HCT116 (cell line): ENCODE measurements at regions not wholly inside any gene's neighbourhood (a gene's known extent, or its start where the extent isn't known, plus 50 kb on each side); places are given as distances from the start of the nearest gene placed in this dataset.

Experiments used
- ATAC-seq: fragments of 200-7000 bp; cut with Tn5 transposase; 2 replicates; pipeline ENCODE4 v1.9.1; 2020; ENCODE audit warnings: mild to moderate bottlenecking, moderate library complexity
- BruUV-seq: library from RNA; stranded (reverse); fragments of 400-500 nt; replicated peaks from 2 replicates; lab custom pipeline; 2021; lab: Mats Ljungman, UMichigan
- CTCF ChIA-PET: fragments of 300-600 bp; sonication (Branson Sonifier 250); formaldehyde crosslinking; loops from one replicate; lab custom pipeline; 2021; ENCODE audit warnings: antibody characterized with exemption; lab: Charles Lee
- POLR2A ChIA-PET: fragments of 300-600, 350-600 bp; sonication (Branson Sonifier 250); formaldehyde crosslinking; loops from one replicate; lab custom pipeline; 2021; ENCODE audit warnings: antibody characterized with exemption; lab: Charles Lee
- RAD21 ChIA-PET, 2 experiments: fragments of 300-600 bp; sonication (Branson Sonifier 250); formaldehyde crosslinking; loops; one replicate each; lab custom pipeline; 2023; ENCODE audit warnings: low total read pairs in 2 of 2; ENCODE audit not compliant: uncharacterized antibody in 2 of 2, unreplicated experiment in 2 of 2, low non-redundant PET in 1 of 2; lab: Charles Lee
- DNase-seq: peaks from one replicate; pipeline ENCODE4 v3.0.0-alpha.2; 2010; ENCODE audit warnings: low read depth, low spot score
- H2AFZ ChIP-seq: fragments of 200-600 bp; shearing (Covaris generic), sonication (generic); 2 replicates; pipeline ENCODE4 v1.6.1; 2017; ENCODE audit warnings: low read depth, mixed run types, mixed read lengths, antibody characterized with exemption, low read length; ENCODE audit not compliant: poor library complexity, severe bottlenecking
- H3K27ac ChIP-seq: 2 replicates; pipeline ENCODE4 v1.5.1; 2012; ENCODE audit warnings: low read depth, low read length
- H3K27me3 ChIP-seq: fragments of 200-600 bp; sonication (generic); 2 replicates; pipeline ENCODE4 v1.6.1; 2016; ENCODE audit warnings: mixed run types, low read length, mixed read lengths; ENCODE audit not compliant: insufficient read depth
- H3K36me3 ChIP-seq, 2 experiments: fragments of 200-500 bp in 1 of 2; fragments of 200-600 bp in 1 of 2; sonication (Bioruptor generic) in 1 of 2; sonication (generic) in 1 of 2; 2 replicates each; pipeline versions ENCODE4 v1.5.1 to v1.6.1; 2014 to 2016; ENCODE audit warnings: low read length in 2 of 2, inconsistent platforms in 1 of 2, mixed read lengths in 1 of 2, mixed run types in 1 of 2; ENCODE audit not compliant: insufficient read depth in 2 of 2, control insufficient read depth in 1 of 2
- H3K4me1 ChIP-seq, 2 experiments: fragments of 200-600 bp in 1 of 2; sonication (generic) in 1 of 2; 2 replicates each; pipeline versions ENCODE4 v1.5.1 to v1.6.1; 2012 to 2017; ENCODE audit warnings: low read length in 2 of 2, inconsistent platforms in 1 of 2, mild to moderate bottlenecking in 1 of 2, mixed read lengths in 1 of 2, mixed run types in 1 of 2, moderate library complexity in 1 of 2; ENCODE audit not compliant: insufficient read depth in 2 of 2, control insufficient read depth in 1 of 2
- H3K4me2 ChIP-seq: fragments of 200-600 bp; sonication (generic); 2 replicates; pipeline ENCODE4 v1.6.1; 2017; ENCODE audit warnings: mixed run types, low read length, mixed read lengths
- H3K4me3 ChIP-seq, 2 experiments: fragments of 200-600 bp in 1 of 2; sonication (generic) in 1 of 2; replicated peaks in 1 of 2; 2 replicates each; pipeline ENCODE4 v1.5.1; 2011 to 2016; ENCODE audit warnings: low read length in 2 of 2, control low read depth in 1 of 2, low read depth in 1 of 2, mild to moderate bottlenecking in 1 of 2, mixed read lengths in 1 of 2, mixed run types in 1 of 2
- H3K79me2 ChIP-seq: fragments of 200-600 bp; sonication (generic); 2 replicates; pipeline ENCODE4 v1.6.1; 2017; ENCODE audit warnings: mild to moderate bottlenecking, mixed run types, low read length, moderate library complexity, mixed read lengths; ENCODE audit not compliant: insufficient read depth
- H3K9ac ChIP-seq: fragments of 200-600 bp; sonication (generic); 2 replicates; pipeline ENCODE4 v1.6.1; 2016; ENCODE audit warnings: low read length, mixed read lengths
- H3K9me2 ChIP-seq: fragments of 200-600 bp; sonication (generic), shearing (Covaris generic); 2 replicates; pipeline ENCODE4 v1.6.1; 2017; ENCODE audit warnings: mixed run types, mild to moderate bottlenecking, moderate library complexity; ENCODE audit not compliant: insufficient read depth
- H3K9me3 ChIP-seq, 2 experiments: fragments of 200-500 bp in 1 of 2; fragments of 200-600 bp in 1 of 2; sonication (Bioruptor generic) in 1 of 2; sonication (generic) in 1 of 2; 2 replicates each; pipeline ENCODE4 v1.6.1; 2014 to 2017; ENCODE audit warnings: low read length in 2 of 2, mixed read lengths in 2 of 2, inconsistent platforms in 1 of 2, low read depth in 1 of 2, mild to moderate bottlenecking in 1 of 2, mixed run types in 1 of 2, moderate library complexity in 1 of 2; ENCODE audit not compliant: control insufficient read depth in 1 of 2, insufficient read depth in 1 of 2
- H4K20me1 ChIP-seq: fragments of 200-600 bp; sonication (generic), shearing (Covaris generic); 2 replicates; pipeline ENCODE4 v1.6.1; 2017; ENCODE audit warnings: mixed run types, mild to moderate bottlenecking, moderate library complexity; ENCODE audit not compliant: insufficient read depth
- CBX3 ChIP-seq: IDR thresholded peaks from 2 replicates; pipeline ENCODE4 v1.6.1; 2012; ENCODE audit warnings: low read depth
- FOSL1 ChIP-seq: IDR thresholded peaks from 2 replicates; pipeline ENCODE4 v1.6.1; 2012; ENCODE audit warnings: low read depth
- POLR2A ChIP-seq: IDR thresholded peaks from 2 replicates; pipeline ENCODE4 v1.7.0; 2011; ENCODE audit warnings: borderline replicate concordance; ENCODE audit not compliant: insufficient read depth, insufficient read length; ENCODE audit errors: extremely low read depth
- POLR2AphosphoS5 ChIP-seq: IDR thresholded peaks from 2 replicates; pipeline ENCODE4 v1.6.1; 2011; ENCODE audit warnings: mild to moderate bottlenecking, low read depth, low read length, moderate library complexity
- SIN3A ChIP-seq: IDR thresholded peaks from 2 replicates; pipeline ENCODE4 v1.6.1; 2012; ENCODE audit warnings: low read depth
- SP1 ChIP-seq: IDR thresholded peaks from 2 replicates; pipeline ENCODE4 v1.6.1; 2012; ENCODE audit warnings: low read depth
- SRF ChIP-seq: IDR thresholded peaks from 2 replicates; pipeline ENCODE4 v1.6.1; 2012; ENCODE audit warnings: low read depth
- TCF7L2 ChIP-seq: IDR thresholded peaks from 2 replicates; pipeline ENCODE4 v1.7.0; 2011; ENCODE audit warnings: borderline replicate concordance, inconsistent platforms; ENCODE audit not compliant: insufficient read depth, insufficient read length; ENCODE audit errors: extremely low read depth
- intact Hi-C: fragments of 100-400 bp; cut with micrococcal nuclease; formaldehyde crosslinking; loops from 2 replicates; pipeline ENCODE4 v1.10.0; 2022
- TF ChIP-seq, protein P1 (sequence below): IDR thresholded peaks from 2 replicates; pipeline ENCODE4 v1.6.1; 2012; ENCODE audit warnings: low read depth
- TF ChIP-seq, protein P2 (sequence below): IDR thresholded peaks from 2 replicates; pipeline ENCODE4 v1.6.1; 2012
- TF ChIP-seq, protein P3 (sequence below): IDR thresholded peaks from 2 replicates; pipeline ENCODE4 v1.6.1; 2012
- TF ChIP-seq, protein P4 (sequence below), 3 experiments: fragments of 200-600 bp in 1 of 3; sonication (generic) in 1 of 3; IDR thresholded peaks in 2 of 3; conservative IDR thresholded peaks in 1 of 3; 2 replicates each; pipeline ENCODE4 v1.5.1; 2012 to 2017; ENCODE audit warnings: low read depth in 2 of 3, low read length in 2 of 3, antibody characterized with exemption in 1 of 3, borderline replicate concordance in 1 of 3, control low read depth in 1 of 3, mild to moderate bottlenecking in 1 of 3, mixed read lengths in 1 of 3, mixed run types in 1 of 3, moderate library complexity in 1 of 3; ENCODE audit not compliant: insufficient read depth in 1 of 3

DNA sequence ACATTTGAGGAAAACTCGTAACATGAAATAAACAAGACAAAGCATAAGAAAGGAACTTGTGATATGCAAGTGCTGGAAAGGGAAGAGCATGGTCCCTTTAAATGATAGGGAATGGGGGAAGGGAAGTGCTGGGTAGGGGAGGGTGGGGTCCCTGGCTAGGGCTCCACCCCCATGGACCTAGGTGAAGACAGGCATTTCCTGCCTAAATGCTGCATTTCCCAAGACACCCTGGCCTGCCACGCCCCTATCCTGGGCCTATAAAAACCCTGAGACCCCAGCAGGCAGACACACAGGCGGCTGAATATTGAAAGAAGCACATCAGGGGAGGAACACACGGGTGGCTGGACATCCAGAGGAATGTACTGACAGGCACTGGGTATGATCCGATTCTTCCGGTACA is 499.9 kb downstream of the ZEB2 start (continued):
- TF ChIP-seq, protein P1, sequence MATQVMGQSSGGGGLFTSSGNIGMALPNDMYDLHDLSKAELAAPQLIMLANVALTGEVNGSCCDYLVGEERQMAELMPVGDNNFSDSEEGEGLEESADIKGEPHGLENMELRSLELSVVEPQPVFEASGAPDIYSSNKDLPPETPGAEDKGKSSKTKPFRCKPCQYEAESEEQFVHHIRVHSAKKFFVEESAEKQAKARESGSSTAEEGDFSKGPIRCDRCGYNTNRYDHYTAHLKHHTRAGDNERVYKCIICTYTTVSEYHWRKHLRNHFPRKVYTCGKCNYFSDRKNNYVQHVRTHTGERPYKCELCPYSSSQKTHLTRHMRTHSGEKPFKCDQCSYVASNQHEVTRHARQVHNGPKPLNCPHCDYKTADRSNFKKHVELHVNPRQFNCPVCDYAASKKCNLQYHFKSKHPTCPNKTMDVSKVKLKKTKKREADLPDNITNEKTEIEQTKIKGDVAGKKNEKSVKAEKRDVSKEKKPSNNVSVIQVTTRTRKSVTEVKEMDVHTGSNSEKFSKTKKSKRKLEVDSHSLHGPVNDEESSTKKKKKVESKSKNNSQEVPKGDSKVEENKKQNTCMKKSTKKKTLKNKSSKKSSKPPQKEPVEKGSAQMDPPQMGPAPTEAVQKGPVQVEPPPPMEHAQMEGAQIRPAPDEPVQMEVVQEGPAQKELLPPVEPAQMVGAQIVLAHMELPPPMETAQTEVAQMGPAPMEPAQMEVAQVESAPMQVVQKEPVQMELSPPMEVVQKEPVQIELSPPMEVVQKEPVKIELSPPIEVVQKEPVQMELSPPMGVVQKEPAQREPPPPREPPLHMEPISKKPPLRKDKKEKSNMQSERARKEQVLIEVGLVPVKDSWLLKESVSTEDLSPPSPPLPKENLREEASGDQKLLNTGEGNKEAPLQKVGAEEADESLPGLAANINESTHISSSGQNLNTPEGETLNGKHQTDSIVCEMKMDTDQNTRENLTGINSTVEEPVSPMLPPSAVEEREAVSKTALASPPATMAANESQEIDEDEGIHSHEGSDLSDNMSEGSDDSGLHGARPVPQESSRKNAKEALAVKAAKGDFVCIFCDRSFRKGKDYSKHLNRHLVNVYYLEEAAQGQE, result no peak
- no peak for TF ChIP-seq POLR2A

DNA sequence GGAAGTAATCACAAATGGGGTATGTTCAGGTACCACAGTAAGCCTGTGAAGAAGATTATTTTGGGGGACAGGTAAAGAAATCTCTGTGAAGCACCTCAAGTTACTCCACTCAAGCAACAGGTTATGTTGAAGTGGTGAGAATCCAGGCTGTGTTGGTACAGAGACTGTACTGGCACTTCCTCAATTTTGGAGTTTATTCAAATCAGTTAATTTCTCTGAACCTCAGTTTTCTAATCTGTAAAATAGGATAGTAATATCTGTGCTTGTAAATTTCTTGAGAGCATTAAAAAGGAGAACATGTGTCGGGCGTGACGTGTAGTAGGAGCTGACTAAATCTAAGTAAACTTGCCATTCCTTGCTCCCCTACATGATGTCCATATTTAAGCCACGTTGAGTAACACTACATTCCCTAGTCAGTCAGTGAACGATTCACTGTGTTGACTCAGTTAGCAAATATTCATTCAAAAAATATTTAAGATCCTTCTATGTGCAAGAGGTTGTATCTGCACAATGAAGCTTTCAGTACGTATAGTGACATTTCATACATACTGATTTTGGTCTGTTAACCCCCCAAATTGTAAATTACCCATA is 504.2 kb downstream of the ZEB2 start:
- Histone ChIP-seq H3K9ac (no peak overlapping the region), H3K4me3 (no peak overlapping the region), H3K4me1 (no peaks in the 10 kb centered on the region), H3K27ac (no peak overlapping the region), H3K79me2 (no peaks in the 10 kb centered on the region), H2AFZ (no peak overlapping the region), H3K4me2 (no peak overlapping the region), H3K27me3 (no peaks in the 10 kb centered on the region), H3K9me3 (no peaks in the 10 kb centered on the region), H4K20me1 (no peaks in the 10 kb centered on the region), H3K9me2 (no peaks in the 10 kb centered on the region), H3K36me3 (no peaks in the 10 kb centered on the region)
- ChIA-PET RAD21 (no interaction called here), CTCF (no interaction called here), POLR2A (no interaction called here)
- no TSS peak for BruUV-seq
- no peak for TF ChIP-seq CBX3
- intact Hi-C loops, result no loop called here
- no peak for DNase-seq
- ATAC-seq, result no peak

DNA sequence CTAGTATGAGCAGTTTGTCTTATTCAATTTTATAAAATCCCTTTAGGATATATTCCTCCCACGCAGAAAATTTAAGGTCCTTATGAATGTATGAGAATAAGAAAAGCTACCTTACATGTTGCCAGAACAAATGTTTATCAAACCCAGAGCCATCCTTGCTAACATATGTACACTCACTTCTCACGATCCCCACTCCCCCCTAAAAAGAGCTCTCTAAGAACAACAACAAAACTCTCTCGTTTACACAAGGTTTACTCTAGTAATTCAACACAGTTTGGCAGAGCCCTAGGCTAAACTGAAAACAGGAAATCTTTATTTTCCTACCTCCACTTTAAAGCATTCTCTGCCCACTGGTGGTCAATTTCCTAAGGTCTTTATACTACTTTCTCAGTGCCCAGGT is 504.9 kb downstream of the ZEB2 start:
- Histone ChIP-seq H3K9me3 (no peaks in the 10 kb centered on the region), H3K79me2 (no peaks in the 10 kb centered on the region)
- TF ChIP-seq POLR2A, result no peak
- TF ChIP-seq SP1, result no peak
- TF ChIP-seq SRF, result no peak
- TF ChIP-seq POLR2AphosphoS5, result no peak
- TF ChIP-seq, protein P2, sequence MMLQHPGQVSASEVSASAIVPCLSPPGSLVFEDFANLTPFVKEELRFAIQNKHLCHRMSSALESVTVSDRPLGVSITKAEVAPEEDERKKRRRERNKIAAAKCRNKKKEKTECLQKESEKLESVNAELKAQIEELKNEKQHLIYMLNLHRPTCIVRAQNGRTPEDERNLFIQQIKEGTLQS, result no peak
- TF ChIP-seq, protein P3, sequence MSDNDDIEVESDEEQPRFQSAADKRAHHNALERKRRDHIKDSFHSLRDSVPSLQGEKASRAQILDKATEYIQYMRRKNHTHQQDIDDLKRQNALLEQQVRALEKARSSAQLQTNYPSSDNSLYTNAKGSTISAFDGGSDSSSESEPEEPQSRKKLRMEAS, result no peak
- TF ChIP-seq SIN3A, result no peak
- TF ChIP-seq TCF7L2, result no peak
- no peak for TF ChIP-seq FOSL1
- TF ChIP-seq, protein P4, sequence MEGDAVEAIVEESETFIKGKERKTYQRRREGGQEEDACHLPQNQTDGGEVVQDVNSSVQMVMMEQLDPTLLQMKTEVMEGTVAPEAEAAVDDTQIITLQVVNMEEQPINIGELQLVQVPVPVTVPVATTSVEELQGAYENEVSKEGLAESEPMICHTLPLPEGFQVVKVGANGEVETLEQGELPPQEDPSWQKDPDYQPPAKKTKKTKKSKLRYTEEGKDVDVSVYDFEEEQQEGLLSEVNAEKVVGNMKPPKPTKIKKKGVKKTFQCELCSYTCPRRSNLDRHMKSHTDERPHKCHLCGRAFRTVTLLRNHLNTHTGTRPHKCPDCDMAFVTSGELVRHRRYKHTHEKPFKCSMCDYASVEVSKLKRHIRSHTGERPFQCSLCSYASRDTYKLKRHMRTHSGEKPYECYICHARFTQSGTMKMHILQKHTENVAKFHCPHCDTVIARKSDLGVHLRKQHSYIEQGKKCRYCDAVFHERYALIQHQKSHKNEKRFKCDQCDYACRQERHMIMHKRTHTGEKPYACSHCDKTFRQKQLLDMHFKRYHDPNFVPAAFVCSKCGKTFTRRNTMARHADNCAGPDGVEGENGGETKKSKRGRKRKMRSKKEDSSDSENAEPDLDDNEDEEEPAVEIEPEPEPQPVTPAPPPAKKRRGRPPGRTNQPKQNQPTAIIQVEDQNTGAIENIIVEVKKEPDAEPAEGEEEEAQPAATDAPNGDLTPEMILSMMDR (IDR thresholded peaks at IDR 0.05 in 2 of 3, conservative IDR thresholded peaks at IDR 0.05 in 1 of 3; ENCODE audit: borderline replicate concordance in 1 of 3, insufficient read depth in 1 of 3, low read depth in 2 of 3, low read length in 2 of 3), result no peak

More for the DNA sequence above, 504.9 kb downstream of the ZEB2 start:
- H3K27ac ChIP-seq, result no peak overlapping the region
- ATAC-seq, result no peak
- H4K20me1 ChIP-seq, result no peaks in the 10 kb centered on the region
- RAD21 ChIA-PET, result no interaction called here
- no peak overlapping the region for H3K4me3 ChIP-seq
- H2AFZ ChIP-seq, result no peak overlapping the region
- intact Hi-C loops, result no loop called here
- no TSS peak for BruUV-seq
- no peak overlapping the region for H3K4me2 ChIP-seq
- no peak for DNase-seq
- H3K9ac ChIP-seq, result no peak overlapping the region
- no peaks in the 10 kb centered on the region for H3K4me1 ChIP-seq
- POLR2A ChIA-PET, result no interaction called here
- H3K36me3 ChIP-seq, result no peaks in the 10 kb centered on the region
- no peaks in the 10 kb centered on the region for H3K9me2 ChIP-seq
- H3K27me3 ChIP-seq, result no peaks in the 10 kb centered on the region
- CTCF ChIA-PET, result no interaction called here
